HEK293 (cell line): ENCODE measurements at regions not wholly inside any gene's neighbourhood (a gene's known extent, or its start where the extent isn't known, plus 50 kb on each side); places are given as distances from the start of the nearest gene placed in this dataset.

Experiments used
- KLF1 ChIP-seq: fragments of 450-650 bp; formaldehyde crosslinking; IDR thresholded peaks from 2 replicates; pipeline ENCODE4 v1.5.1; 2016; ENCODE audit warnings: missing biosample characterization, missing genetic modification characterization
- YY1 ChIP-seq: fragments of 450-650 bp; formaldehyde crosslinking; IDR thresholded peaks from 2 replicates; pipeline ENCODE4 v1.5.1; 2018; ENCODE audit warnings: missing biosample characterization, missing genetic modification characterization
- ZBTB7A ChIP-seq: fragments of 450-650 bp; formaldehyde crosslinking; IDR thresholded peaks from 2 replicates; pipeline ENCODE4 v1.5.1; 2016; ENCODE audit warnings: low read depth, missing biosample characterization, missing genetic modification characterization
- ZFP41 ChIP-seq: fragments of 450-650 bp; formaldehyde crosslinking; IDR thresholded peaks from 2 replicates; pipeline ENCODE4 v1.5.1; 2016; ENCODE audit warnings: missing biosample characterization, missing genetic modification characterization, borderline replicate concordance
- ZNF10 ChIP-seq: fragments of 450-650 bp; formaldehyde crosslinking; IDR thresholded peaks from 2 replicates; pipeline ENCODE4 v1.5.1; 2017; ENCODE audit warnings: missing biosample characterization, missing genetic modification characterization
- ZNF138 ChIP-seq: fragments of 450-650 bp; formaldehyde crosslinking; IDR thresholded peaks from 2 replicates; pipeline ENCODE4 v1.5.1; 2016; ENCODE audit warnings: missing biosample characterization, missing genetic modification characterization, borderline replicate concordance
- ZNF292 ChIP-seq: fragments of 450-650 bp; formaldehyde crosslinking; IDR thresholded peaks from 2 replicates; pipeline ENCODE4 v1.5.1; 2016; ENCODE audit warnings: low read depth, missing biosample characterization, missing genetic modification characterization, borderline replicate concordance
- ZNF473 ChIP-seq: fragments of 450-650 bp; formaldehyde crosslinking; IDR thresholded peaks from 2 replicates; pipeline ENCODE4 v1.5.1; 2017; ENCODE audit warnings: missing biosample characterization, missing genetic modification characterization
- ZNF549 ChIP-seq: fragments of 450-650 bp; IDR thresholded peaks from 2 replicates; pipeline ENCODE4 v1.5.1; 2018; ENCODE audit warnings: missing biosample characterization, missing genetic modification characterization, mild to moderate bottlenecking, inconsistent platforms, moderate library complexity
- ZNF658 ChIP-seq: fragments of 450-650 bp; formaldehyde crosslinking; IDR thresholded peaks from 2 replicates; pipeline ENCODE4; 2016; ENCODE audit warnings: missing biosample characterization, missing genetic modification characterization
- ZNF660 ChIP-seq: fragments of 450-650 bp; IDR thresholded peaks from 2 replicates; pipeline ENCODE4 v1.5.1; 2018; ENCODE audit warnings: missing biosample characterization, mild to moderate bottlenecking, missing genetic modification characterization
- TF ChIP-seq, protein P1 (sequence below): fragments of 450-650 bp; formaldehyde crosslinking; IDR thresholded peaks from 2 replicates; pipeline ENCODE4 v1.5.1; 2016; ENCODE audit warnings: missing biosample characterization, missing genetic modification characterization
- TF ChIP-seq, protein P2 (sequence below): fragments of 450-650 bp; formaldehyde crosslinking; IDR thresholded peaks from 2 replicates; pipeline ENCODE4 v1.5.1; 2016; ENCODE audit warnings: missing biosample characterization, missing genetic modification characterization

DNA sequence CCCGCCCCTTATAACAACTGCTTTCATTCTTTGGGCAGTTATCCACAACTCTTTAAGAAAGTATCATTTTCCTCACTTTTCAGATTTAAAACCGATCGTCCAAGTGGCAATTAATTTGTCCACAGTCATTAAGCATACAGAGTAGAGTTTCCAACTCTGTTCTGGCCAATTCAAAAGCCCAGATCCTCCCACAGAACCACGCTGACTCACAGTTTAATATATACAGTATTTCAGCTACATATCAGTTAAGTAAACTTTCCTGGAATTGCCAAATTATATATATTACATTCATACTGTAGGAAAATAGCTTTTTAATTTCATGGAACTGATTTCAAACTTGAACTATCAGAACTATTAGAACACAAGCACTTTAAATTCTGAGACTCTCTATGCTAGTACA lies 163.8 kb upstream of the ESRRG start:
- TF ChIP-seq, protein P1, sequence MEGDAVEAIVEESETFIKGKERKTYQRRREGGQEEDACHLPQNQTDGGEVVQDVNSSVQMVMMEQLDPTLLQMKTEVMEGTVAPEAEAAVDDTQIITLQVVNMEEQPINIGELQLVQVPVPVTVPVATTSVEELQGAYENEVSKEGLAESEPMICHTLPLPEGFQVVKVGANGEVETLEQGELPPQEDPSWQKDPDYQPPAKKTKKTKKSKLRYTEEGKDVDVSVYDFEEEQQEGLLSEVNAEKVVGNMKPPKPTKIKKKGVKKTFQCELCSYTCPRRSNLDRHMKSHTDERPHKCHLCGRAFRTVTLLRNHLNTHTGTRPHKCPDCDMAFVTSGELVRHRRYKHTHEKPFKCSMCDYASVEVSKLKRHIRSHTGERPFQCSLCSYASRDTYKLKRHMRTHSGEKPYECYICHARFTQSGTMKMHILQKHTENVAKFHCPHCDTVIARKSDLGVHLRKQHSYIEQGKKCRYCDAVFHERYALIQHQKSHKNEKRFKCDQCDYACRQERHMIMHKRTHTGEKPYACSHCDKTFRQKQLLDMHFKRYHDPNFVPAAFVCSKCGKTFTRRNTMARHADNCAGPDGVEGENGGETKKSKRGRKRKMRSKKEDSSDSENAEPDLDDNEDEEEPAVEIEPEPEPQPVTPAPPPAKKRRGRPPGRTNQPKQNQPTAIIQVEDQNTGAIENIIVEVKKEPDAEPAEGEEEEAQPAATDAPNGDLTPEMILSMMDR (tag by site-specific recombination) = no peak
- TF ChIP-seq ZBTB7A (tag by site-specific recombination) = no peak
- TF ChIP-seq, protein P2, sequence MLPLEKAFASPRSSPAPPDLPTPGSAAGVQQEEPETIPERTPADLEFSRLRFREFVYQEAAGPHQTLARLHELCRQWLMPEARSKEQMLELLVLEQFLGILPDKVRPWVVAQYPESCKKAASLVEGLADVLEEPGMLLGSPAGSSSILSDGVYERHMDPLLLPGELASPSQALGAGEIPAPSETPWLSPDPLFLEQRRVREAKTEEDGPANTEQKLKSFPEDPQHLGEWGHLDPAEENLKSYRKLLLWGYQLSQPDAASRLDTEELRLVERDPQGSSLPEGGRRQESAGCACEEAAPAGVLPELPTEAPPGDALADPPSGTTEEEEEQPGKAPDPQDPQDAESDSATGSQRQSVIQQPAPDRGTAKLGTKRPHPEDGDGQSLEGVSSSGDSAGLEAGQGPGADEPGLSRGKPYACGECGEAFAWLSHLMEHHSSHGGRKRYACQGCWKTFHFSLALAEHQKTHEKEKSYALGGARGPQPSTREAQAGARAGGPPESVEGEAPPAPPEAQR (tag by site-specific recombination) = no peak
- no peak for TF ChIP-seq ZNF10 (tag by site-specific recombination)
- no peak for TF ChIP-seq ZNF660
- no peak for TF ChIP-seq ZFP41 (tag by site-specific recombination)
- TF ChIP-seq ZNF549 (tag by site-specific recombination) = no peak
- TF ChIP-seq YY1 (tag by site-specific recombination) = no peak
- TF ChIP-seq ZNF138 (tag by site-specific recombination) = no peak
- TF ChIP-seq KLF1 (tag by site-specific recombination) = no peak
- no peak for TF ChIP-seq ZNF658 (tag by site-specific recombination)
- no peak for TF ChIP-seq ZNF473
- no peak for TF ChIP-seq ZNF292
